Peyer's patch (tissue), 4 donors: ENCODE measurements at regions not wholly inside any gene's neighbourhood (a gene's known extent, or its start where the extent isn't known, plus 50 kb on each side); places are given as distances from the start of the nearest gene placed in this dataset.
A peak's percentile ranks its signal among the peaks of the same experiment; 100 is the strongest.
"Not testable (repeated sequence)": the region's sequence is repeated elsewhere in the genome, so short reads cannot be mapped to it uniquely, and the experiment has no call there.

Source experiments
- DNase-seq, 3 donors: peaks; one replicate each; pipeline ENCODE4 v3.0.0-alpha.2; 2017 to 2019
- H3K27ac ChIP-seq, 4 donors: fragments of 200-600 bp; sonication (generic); one replicate each; pipeline ENCODE4 v1.5.1; 2016 to 2019
- H3K27me3 ChIP-seq, 2 donors: fragments of 200-600 bp; sonication (generic); one replicate each; pipeline ENCODE4 v1.5.1; 2019
- H3K36me3 ChIP-seq, 3 donors: fragments of 200-600 bp; sonication (generic); one replicate each; pipeline ENCODE4 v1.5.1; 2016 to 2019
- H3K4me1 ChIP-seq, 4 donors: fragments of 200-600 bp; sonication (generic); one replicate each; pipeline ENCODE4 v1.5.1; 2016 to 2019
- H3K4me3 ChIP-seq, 4 donors: fragments of 200-600 bp; sonication (generic); 1 replicate in 3 of 4; 2 replicates in 1 of 4; pipeline ENCODE4 v1.5.1; 2016 to 2019; ENCODE audit warnings: mild to moderate bottlenecking in 1 of 4
- H3K9me3 ChIP-seq, 4 donors: fragments of 200-600 bp; sonication (generic); one replicate each; pipeline ENCODE4 v1.5.1; 2016 to 2019; ENCODE audit warnings: mild to moderate bottlenecking in 1 of 4
- POLR2A ChIP-seq, 2 donors: fragments of 450-650 bp; IDR thresholded peaks; one replicate each; pipeline ENCODE4 v1.5.1; 2017; ENCODE audit warnings: antibody characterized with exemption in 2 of 2, mild to moderate bottlenecking in 2 of 2, moderate library complexity in 2 of 2
- TF ChIP-seq, protein P1 (sequence below), 6 experiments: fragments of 450-650 bp in 4 of 6; fragments of 200-600 bp in 2 of 6; sonication (generic) in 1 of 6; IDR thresholded peaks; one replicate each; pipeline ENCODE4 v1.5.1; 2017 to 2019; ENCODE audit warnings: antibody characterized with exemption in 6 of 6, mild to moderate bottlenecking in 3 of 6, moderate library complexity in 1 of 6

DNA sequence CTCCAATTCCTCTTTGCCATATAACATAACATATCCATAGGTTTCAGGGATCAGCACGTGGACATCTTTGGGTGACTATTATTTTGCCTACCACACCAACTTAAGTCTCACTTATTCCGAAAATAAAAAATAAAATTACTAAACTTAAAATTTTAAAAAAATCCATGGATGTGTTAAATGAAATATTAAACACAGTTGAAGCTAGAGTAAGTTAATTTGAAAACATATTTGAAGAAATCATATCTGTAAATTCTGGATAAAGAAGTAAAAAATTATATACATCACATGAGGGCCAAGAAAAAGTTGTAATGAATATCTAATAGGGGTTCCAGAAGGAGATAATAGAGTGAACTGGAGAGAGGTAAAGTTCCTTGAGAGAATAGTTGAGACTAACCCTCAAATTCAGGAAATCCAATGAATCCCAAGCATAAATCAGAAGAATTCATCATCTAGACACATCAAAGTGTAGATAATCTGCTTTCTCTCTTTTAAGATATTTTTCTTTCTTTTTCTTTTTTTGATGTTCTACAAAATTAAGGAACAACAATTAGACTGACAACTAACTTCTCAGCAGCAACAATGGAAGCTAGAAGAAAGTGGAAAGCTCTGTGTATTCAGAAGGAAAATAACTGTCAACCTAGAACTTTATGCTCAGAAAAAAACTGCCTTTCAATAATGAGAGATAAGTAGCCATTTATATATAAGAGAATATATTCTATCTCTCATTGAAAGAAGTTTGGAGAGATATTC, 147.4 kb downstream of the ABHD5 start:
- no peaks in the 10 kb centered on the region for H3K9me3 ChIP-seq
- DNase-seq, result no peak
- no peak overlapping the region for H3K4me3 ChIP-seq
- H3K36me3 ChIP-seq, result no peaks in the 10 kb centered on the region
- TF ChIP-seq, protein P1, sequence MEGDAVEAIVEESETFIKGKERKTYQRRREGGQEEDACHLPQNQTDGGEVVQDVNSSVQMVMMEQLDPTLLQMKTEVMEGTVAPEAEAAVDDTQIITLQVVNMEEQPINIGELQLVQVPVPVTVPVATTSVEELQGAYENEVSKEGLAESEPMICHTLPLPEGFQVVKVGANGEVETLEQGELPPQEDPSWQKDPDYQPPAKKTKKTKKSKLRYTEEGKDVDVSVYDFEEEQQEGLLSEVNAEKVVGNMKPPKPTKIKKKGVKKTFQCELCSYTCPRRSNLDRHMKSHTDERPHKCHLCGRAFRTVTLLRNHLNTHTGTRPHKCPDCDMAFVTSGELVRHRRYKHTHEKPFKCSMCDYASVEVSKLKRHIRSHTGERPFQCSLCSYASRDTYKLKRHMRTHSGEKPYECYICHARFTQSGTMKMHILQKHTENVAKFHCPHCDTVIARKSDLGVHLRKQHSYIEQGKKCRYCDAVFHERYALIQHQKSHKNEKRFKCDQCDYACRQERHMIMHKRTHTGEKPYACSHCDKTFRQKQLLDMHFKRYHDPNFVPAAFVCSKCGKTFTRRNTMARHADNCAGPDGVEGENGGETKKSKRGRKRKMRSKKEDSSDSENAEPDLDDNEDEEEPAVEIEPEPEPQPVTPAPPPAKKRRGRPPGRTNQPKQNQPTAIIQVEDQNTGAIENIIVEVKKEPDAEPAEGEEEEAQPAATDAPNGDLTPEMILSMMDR (IDR thresholded peaks at IDR 0.05), result no peak
- no peak for TF ChIP-seq POLR2A (IDR thresholded peaks at IDR 0.05)
- H3K4me1 ChIP-seq, result no peaks in the 10 kb centered on the region
- H3K27ac ChIP-seq, result no peak overlapping the region
- no peaks in the 10 kb centered on the region for H3K27me3 ChIP-seq

DNA sequence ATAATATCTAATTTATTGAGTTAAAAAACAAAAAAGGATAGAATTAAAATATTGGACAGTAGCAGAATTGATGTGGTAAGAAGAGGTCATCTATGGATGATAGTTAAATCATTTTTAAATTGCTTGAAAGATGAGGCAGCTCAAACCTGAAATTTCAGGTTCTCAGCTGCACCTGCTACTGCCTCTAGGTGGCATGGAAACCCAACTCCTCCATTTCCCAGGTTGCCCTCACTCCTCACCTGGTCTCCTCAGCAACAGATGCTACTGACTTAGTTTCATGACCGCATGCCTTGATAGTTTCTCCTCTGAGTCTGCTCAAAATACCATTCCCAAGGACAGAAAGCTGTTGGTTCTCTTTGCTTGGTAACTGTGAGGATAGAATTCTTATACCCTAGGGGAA, 148.1 kb downstream of the ABHD5 start:
- H3K4me1 ChIP-seq, result no peaks in the 10 kb centered on the region
- H3K36me3 ChIP-seq, result no peaks in the 10 kb centered on the region
- H3K4me3 ChIP-seq, result no peak overlapping the region
- no peak for DNase-seq
- TF ChIP-seq, protein P1 (IDR thresholded peaks at IDR 0.05), result peak in 1 of 6 experiments; percentile 11
- TF ChIP-seq POLR2A (IDR thresholded peaks at IDR 0.05), result no peak
- H3K27me3 ChIP-seq, result no peaks in the 10 kb centered on the region
- H3K9me3 ChIP-seq, result no peaks in the 10 kb centered on the region
- no peak overlapping the region for H3K27ac ChIP-seq

DNA sequence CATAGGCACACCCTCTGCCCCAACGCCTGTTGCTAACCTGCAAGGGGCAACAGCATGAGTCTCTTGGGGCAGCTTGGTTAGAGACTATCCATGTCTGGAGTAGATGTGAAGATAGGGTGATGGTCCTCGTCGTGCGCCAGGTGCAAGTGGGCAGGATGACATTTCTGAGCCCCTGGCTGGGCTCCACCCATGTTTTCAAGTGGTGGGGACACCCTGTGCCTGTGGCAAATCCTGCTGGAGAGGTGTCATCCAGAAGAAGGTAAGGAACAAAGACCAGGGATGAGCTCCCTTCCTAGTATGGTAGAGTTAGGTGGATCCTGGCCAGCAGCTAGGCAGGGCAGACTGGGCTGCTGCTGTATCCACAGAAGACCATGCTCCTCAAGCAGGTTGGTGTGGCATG, 152.6 kb downstream of the ABHD5 start:
- Histone ChIP-seq H3K4me1 (no peaks in the 10 kb centered on the region), H3K27me3 (no peaks in the 10 kb centered on the region), H3K4me3 (no peak overlapping the region), H3K36me3 (no peaks in the 10 kb centered on the region), H3K27ac (no peak overlapping the region), H3K9me3 (no peaks in the 10 kb centered on the region)
- TF ChIP-seq, protein P1 (IDR thresholded peaks at IDR 0.05), result no peak
- TF ChIP-seq POLR2A (IDR thresholded peaks at IDR 0.05), result no peak
- DNase-seq, result no peak

DNA sequence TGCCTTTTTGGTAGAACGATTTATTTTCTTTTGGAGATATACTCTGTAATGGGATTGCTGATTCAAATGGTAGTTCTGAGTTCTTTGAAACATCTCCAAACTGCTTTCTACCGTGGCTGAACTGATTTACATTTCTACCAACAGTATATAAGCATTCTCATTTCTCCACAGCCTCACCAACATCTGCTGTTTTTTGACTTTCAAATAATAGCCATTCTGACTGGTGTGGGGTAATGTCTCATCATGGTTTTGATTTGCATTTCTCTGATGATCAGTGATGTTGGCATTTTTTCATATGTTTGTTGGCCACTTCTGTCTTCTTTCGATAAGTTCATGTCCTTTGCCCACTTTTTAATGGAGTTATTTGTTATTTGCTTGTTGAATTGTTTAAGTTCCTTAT, 154.0 kb downstream of the ABHD5 start:
- Histone ChIP-seq H3K27me3 (no peaks in the 10 kb centered on the region), H3K36me3 (no peaks in the 10 kb centered on the region), H3K27ac (no peak overlapping the region), H3K9me3 (no peaks in the 10 kb centered on the region), H3K4me3 (no peak overlapping the region), H3K4me1 (no peaks in the 10 kb centered on the region)
- DNase-seq, result no peak
- no peak for TF ChIP-seq POLR2A (IDR thresholded peaks at IDR 0.05)

DNA sequence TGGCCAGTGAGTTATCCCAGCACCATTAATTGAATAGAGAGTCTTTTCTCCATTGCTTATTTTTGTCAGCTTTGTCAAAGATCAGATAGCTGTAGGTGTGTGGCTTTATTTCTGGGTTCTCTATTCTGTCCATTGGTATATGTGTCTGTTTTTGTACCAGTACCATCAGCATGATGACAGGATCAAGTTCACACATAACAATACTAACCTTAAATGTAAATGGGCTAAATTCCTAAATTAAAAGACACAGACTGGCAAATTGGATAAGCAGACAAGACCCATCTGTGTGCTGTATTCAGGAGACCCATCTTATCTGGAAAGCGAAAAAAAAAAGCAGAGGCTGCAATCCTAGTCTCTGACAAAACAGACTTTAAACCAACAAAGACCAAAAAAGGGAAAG, 154.8 kb downstream of the ABHD5 start:
- not testable (repeated sequence) for H3K27me3 ChIP-seq, H3K9me3 ChIP-seq, DNase-seq, H3K27ac ChIP-seq, H3K36me3 ChIP-seq, H3K4me3 ChIP-seq, H3K4me1 ChIP-seq

DNA sequence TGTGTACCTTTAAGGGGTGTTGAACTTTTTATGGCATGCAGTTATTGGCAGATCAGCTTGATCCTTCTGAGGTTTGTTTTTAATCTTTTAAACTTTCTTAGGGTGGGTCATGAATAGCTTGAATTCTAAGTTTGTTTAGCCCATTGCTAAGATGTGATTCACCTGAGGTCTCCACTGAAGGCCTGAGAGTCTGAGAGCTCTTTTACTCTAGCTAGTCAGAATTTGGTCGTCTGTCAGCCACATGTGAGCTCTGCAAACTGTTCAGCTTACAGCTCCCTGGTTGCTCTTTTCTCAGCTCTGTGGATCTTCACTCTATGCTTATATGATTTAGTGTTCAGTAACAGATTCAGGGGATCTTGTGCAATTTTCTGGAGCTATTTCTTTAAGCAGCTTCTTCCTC, 161.3 kb downstream of the ABHD5 start:
- no peaks in the 10 kb centered on the region for H3K9me3 ChIP-seq
- no peaks in the 10 kb centered on the region for H3K36me3 ChIP-seq
- H3K27ac ChIP-seq, result no peak overlapping the region
- TF ChIP-seq, protein P1 (IDR thresholded peaks at IDR 0.05), result no peak
- no peak for TF ChIP-seq POLR2A (IDR thresholded peaks at IDR 0.05)
- H3K27me3 ChIP-seq, result no peaks in the 10 kb centered on the region
- no peaks in the 10 kb centered on the region for H3K4me1 ChIP-seq
- DNase-seq, result no peak
- no peak overlapping the region for H3K4me3 ChIP-seq

- Histone ChIP-seq H3K36me3 (no peaks in the 10 kb centered on the region), H3K4me1 (no peaks in the 10 kb centered on the region), H3K27me3 (no peaks in the 10 kb centered on the region), H3K27ac (no peak overlapping the region), H3K4me3 (no peak overlapping the region), H3K9me3 (no peaks in the 10 kb centered on the region)
- no peak for TF ChIP-seq POLR2A (IDR thresholded peaks at IDR 0.05)
- TF ChIP-seq, protein P1 (IDR thresholded peaks at IDR 0.05), result no peak
- DNase-seq, result no peak
These were observed 163.5 kb downstream of the ABHD5 start for GRCh38 chr3:43854283-43854682.
